WTC11 (cell line): ENCODE measurements at regions not wholly inside any gene's neighbourhood (a gene's known extent, or its start where the extent isn't known, plus 50 kb on each side); places are given as distances from the start of the nearest gene placed in this dataset.

ENCODE experiments used
- CTCF ChIP-seq: fragments of 200-600 bp; IDR thresholded peaks from 2 replicates; pipeline ENCODE4 v1.8.0; 2022; ENCODE audit warnings: antibody characterized with exemption
- E2F1 ChIP-seq: sonication (generic); formaldehyde crosslinking; IDR thresholded peaks from 2 replicates; pipeline ENCODE4 v1.8.0; 2022; ENCODE audit warnings: mild to moderate bottlenecking, missing genetic modification reagents
- JAZF1 ChIP-seq: fragments of 250-450 bp; sonication (Bioruptor Pico); IDR thresholded peaks from 2 replicates; pipeline ENCODE4 v1.9.0; 2021; ENCODE audit warnings: moderate library complexity, mild to moderate bottlenecking, inconsistent platforms
- JUN ChIP-seq: sonication (generic); formaldehyde crosslinking; IDR thresholded peaks from 2 replicates; pipeline ENCODE4 v1.8.0; 2023; ENCODE audit warnings: mild to moderate bottlenecking, missing genetic modification reagents
- MLX ChIP-seq: sonication (generic); formaldehyde crosslinking; IDR thresholded peaks from 2 replicates; pipeline ENCODE4 v1.8.1; 2023; ENCODE audit warnings: mild to moderate bottlenecking, missing genetic modification reagents, moderate library complexity
- PREB ChIP-seq: sonication (generic); formaldehyde crosslinking; IDR thresholded peaks from 2 replicates; pipeline ENCODE4 v1.8.1; 2022; ENCODE audit warnings: mild to moderate bottlenecking, missing genetic modification reagents, moderate library complexity, borderline replicate concordance
- RELA ChIP-seq: sonication (generic); formaldehyde crosslinking; IDR thresholded peaks from 2 replicates; pipeline ENCODE4 v1.8.1; 2022; ENCODE audit warnings: missing genetic modification reagents, mild to moderate bottlenecking, borderline replicate concordance

GRCh38 chrX:7390441-7390840 is 242.5 kb upstream of the PUDP start:
- TF ChIP-seq CTCF (no peak), JAZF1 (CRISPR knock-in tag) (no peak), MLX (CRISPR knock-in tag) (no peak), RELA (CRISPR knock-in tag) (no peak), JUN (CRISPR knock-in tag) (no peak), PREB (CRISPR knock-in tag) (no peak), E2F1 (CRISPR knock-in tag) (no peak)
